ENCODE measurements at regions not wholly inside any gene's neighbourhood (a gene's known extent, or its start where the extent isn't known, plus 50 kb on each side); places are given as distances from the start of the nearest gene placed in this dataset.
"Not testable (repeated sequence)": the region's sequence is repeated elsewhere in the genome, so short reads cannot be mapped to it uniquely, and the experiment has no call there.

GRCh38 chr1:157372311-157372710 is 180.0 kb downstream of the FCRL5 start:
- ATAC-seq; H3K27me3 ChIP-seq (ENCODE audit: insufficient read depth, low read length); H3K4me1 ChIP-seq (ENCODE audit: control insufficient read depth in 1 of 2, insufficient read depth in 2 of 2, low read length in 2 of 2); intact Hi-C loops (cut with micrococcal nuclease); H2AFZ ChIP-seq (ENCODE audit: low read depth, low read length, poor library complexity, severe bottlenecking); H3K27ac ChIP-seq (ENCODE audit: low read depth, low read length); H3K4me2 ChIP-seq (ENCODE audit: low read length); H3K4me3 ChIP-seq (replicated peaks in 1 of 2; ENCODE audit: low read depth in 1 of 2, low read length in 2 of 2); H3K36me3 ChIP-seq (ENCODE audit: control insufficient read depth in 1 of 2, insufficient read depth in 2 of 2, low read length in 2 of 2); POLR2A ChIA-PET; H3K9me3 ChIP-seq (ENCODE audit: control insufficient read depth in 1 of 2, insufficient read depth in 1 of 2, low read depth in 1 of 2, low read length in 2 of 2); DNase-seq (ENCODE audit: low read depth, low spot score); RAD21 ChIA-PET (ENCODE audit: low non-redundant PET in 1 of 2, low total read pairs in 2 of 2, uncharacterized antibody in 2 of 2, unreplicated experiment in 2 of 2); BruUV-seq (replicated peaks); H3K9ac ChIP-seq (ENCODE audit: low read length); CTCF ChIA-PET; H3K9me2 ChIP-seq (ENCODE audit: insufficient read depth); H4K20me1 ChIP-seq (ENCODE audit: insufficient read depth); H3K79me2 ChIP-seq (ENCODE audit: insufficient read depth, low read length): not testable (repeated sequence)

DNA sequence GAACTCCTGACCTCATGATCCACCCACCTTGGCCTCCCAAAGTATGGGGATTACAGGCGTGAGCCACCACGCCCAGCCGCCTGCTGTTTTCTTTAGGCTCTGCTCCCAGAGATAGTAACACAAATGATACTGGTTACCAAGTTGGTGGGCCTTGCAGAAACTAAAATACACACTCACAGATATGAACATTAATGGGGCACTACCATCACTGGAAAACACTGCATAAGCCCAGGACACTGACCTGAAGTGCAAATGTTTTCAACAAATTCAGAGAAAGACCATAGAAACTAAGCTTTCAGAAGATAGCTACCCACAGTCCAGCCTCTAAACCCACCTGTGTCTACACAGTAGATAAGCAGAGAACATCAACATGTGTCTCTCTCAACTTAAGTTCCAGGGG is 180.5 kb downstream of the FCRL5 start:
- Histone ChIP-seq H3K9me2 (ENCODE audit: insufficient read depth) (no peaks in the 10 kb centered on the region), H3K79me2 (ENCODE audit: insufficient read depth, low read length) (no peaks in the 10 kb centered on the region), H3K27ac (ENCODE audit: low read depth, low read length) (no peak overlapping the region), H3K4me3 (replicated peaks in 1 of 2; ENCODE audit: low read depth in 1 of 2, low read length in 2 of 2) (no peak overlapping the region), H3K27me3 (ENCODE audit: insufficient read depth, low read length) (0 out of 2 replicates have a peak, but pooled peaks cover 3% of the 10 kb centered on the region), H3K9me3 (ENCODE audit: control insufficient read depth in 1 of 2, insufficient read depth in 1 of 2, low read depth in 1 of 2, low read length in 2 of 2) (no peaks in the 10 kb centered on the region), H2AFZ (ENCODE audit: low read depth, low read length, poor library complexity, severe bottlenecking) (no peak overlapping the region), H4K20me1 (ENCODE audit: insufficient read depth) (no peaks in the 10 kb centered on the region), H3K36me3 (ENCODE audit: control insufficient read depth in 1 of 2, insufficient read depth in 2 of 2, low read length in 2 of 2) (no peaks in the 10 kb centered on the region), H3K4me1 (ENCODE audit: control insufficient read depth in 1 of 2, insufficient read depth in 2 of 2, low read length in 2 of 2) (no peaks in the 10 kb centered on the region), H3K4me2 (ENCODE audit: low read length) (no peak overlapping the region), H3K9ac (ENCODE audit: low read length) (no peak overlapping the region)
- CTCF ChIA-PET = interaction anchor here (2.1 kb wide), 1 partner anchor 117 kb away, joined by 16 read pairs; no protein-coding TSS in a partner anchor
- ATAC-seq (no peak), DNase-seq (ENCODE audit: low read depth, low spot score) (no peak)
- intact Hi-C loops (cut with micrococcal nuclease) = loop anchor here (2.0 kb wide), 1 partner anchor 319 kb away; no protein-coding TSS in a partner anchor
- RAD21 ChIA-PET (ENCODE audit: low non-redundant PET in 1 of 2, low total read pairs in 2 of 2, uncharacterized antibody in 2 of 2, unreplicated experiment in 2 of 2) = no interaction called here
- no TSS peak for BruUV-seq (replicated peaks)
- POLR2A ChIA-PET = no interaction called here
- no peak for TF ChIP-seq EZH2phosphoT487 (IDR thresholded peaks at IDR 0.05; ENCODE audit: borderline replicate concordance)
- no peak for TF ChIP-seq POLR2AphosphoS5 (IDR thresholded peaks at IDR 0.05; ENCODE audit: low read depth, low read length)
- no peak for TF ChIP-seq SP1 (IDR thresholded peaks at IDR 0.05; ENCODE audit: low read depth)
- TF ChIP-seq CBX3 (IDR thresholded peaks at IDR 0.05; ENCODE audit: low read depth) = no peak
- TF ChIP-seq, protein P1, sequence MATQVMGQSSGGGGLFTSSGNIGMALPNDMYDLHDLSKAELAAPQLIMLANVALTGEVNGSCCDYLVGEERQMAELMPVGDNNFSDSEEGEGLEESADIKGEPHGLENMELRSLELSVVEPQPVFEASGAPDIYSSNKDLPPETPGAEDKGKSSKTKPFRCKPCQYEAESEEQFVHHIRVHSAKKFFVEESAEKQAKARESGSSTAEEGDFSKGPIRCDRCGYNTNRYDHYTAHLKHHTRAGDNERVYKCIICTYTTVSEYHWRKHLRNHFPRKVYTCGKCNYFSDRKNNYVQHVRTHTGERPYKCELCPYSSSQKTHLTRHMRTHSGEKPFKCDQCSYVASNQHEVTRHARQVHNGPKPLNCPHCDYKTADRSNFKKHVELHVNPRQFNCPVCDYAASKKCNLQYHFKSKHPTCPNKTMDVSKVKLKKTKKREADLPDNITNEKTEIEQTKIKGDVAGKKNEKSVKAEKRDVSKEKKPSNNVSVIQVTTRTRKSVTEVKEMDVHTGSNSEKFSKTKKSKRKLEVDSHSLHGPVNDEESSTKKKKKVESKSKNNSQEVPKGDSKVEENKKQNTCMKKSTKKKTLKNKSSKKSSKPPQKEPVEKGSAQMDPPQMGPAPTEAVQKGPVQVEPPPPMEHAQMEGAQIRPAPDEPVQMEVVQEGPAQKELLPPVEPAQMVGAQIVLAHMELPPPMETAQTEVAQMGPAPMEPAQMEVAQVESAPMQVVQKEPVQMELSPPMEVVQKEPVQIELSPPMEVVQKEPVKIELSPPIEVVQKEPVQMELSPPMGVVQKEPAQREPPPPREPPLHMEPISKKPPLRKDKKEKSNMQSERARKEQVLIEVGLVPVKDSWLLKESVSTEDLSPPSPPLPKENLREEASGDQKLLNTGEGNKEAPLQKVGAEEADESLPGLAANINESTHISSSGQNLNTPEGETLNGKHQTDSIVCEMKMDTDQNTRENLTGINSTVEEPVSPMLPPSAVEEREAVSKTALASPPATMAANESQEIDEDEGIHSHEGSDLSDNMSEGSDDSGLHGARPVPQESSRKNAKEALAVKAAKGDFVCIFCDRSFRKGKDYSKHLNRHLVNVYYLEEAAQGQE (IDR thresholded peaks at IDR 0.05; ENCODE audit: low read depth) = no peak
- TF ChIP-seq YY1 (IDR thresholded peaks at IDR 0.05; ENCODE audit: extremely low read depth, insufficient replicate concordance, low read depth, low read length) = no peak
- no peak for TF ChIP-seq EGR1 (IDR thresholded peaks at IDR 0.05; ENCODE audit: low read depth)
- TF ChIP-seq CTCF (IDR thresholded peaks at IDR 0.05 in 2 of 3, conservative IDR thresholded peaks at IDR 0.05 in 1 of 3; ENCODE audit: borderline replicate concordance in 1 of 3, insufficient read depth in 1 of 3, low read depth in 2 of 3, low read length in 2 of 3) = no peak
- TF ChIP-seq SIN3A (IDR thresholded peaks at IDR 0.05; ENCODE audit: low read depth) = no peak
- TF ChIP-seq RAD21 (IDR thresholded peaks at IDR 0.05; ENCODE audit: low read depth) = no peak
- no peak for TF ChIP-seq MAX (IDR thresholded peaks at IDR 0.05)
- TF ChIP-seq EZH2 (IDR thresholded peaks at IDR 0.05) = no peak
- TF ChIP-seq, protein P2, sequence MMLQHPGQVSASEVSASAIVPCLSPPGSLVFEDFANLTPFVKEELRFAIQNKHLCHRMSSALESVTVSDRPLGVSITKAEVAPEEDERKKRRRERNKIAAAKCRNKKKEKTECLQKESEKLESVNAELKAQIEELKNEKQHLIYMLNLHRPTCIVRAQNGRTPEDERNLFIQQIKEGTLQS (IDR thresholded peaks at IDR 0.05) = no peak
- TF ChIP-seq JUND (IDR thresholded peaks at IDR 0.05) = no peak
- no peak for TF ChIP-seq FOSL1 (IDR thresholded peaks at IDR 0.05; ENCODE audit: low read depth)
